Mesendoderm (in vitro differentiated cells): ENCODE measurements at regions not wholly inside any gene's neighbourhood (a gene's known extent, or its start where the extent isn't known, plus 50 kb on each side); places are given as distances from the start of the nearest gene placed in this dataset.

Source experiments
- DNase-seq: peaks from one replicate; pipeline ENCODE4 v3.0.0; 2013
- H2AK5ac ChIP-seq: 2 replicates; pipeline ENCODE4 v1.6.1; 2013; ENCODE audit warnings: low read length, inconsistent platforms
- H2BK120ac ChIP-seq: 2 replicates; pipeline ENCODE4 v1.6.1; 2013; ENCODE audit warnings: low read depth, mild to moderate bottlenecking, low read length, moderate library complexity, mixed read lengths
- H2BK15ac ChIP-seq: replicated peaks from 2 replicates; pipeline ENCODE4 v1.6.1; 2013; ENCODE audit warnings: low read depth, mild to moderate bottlenecking, moderate library complexity
- H2BK5ac ChIP-seq: 2 replicates; pipeline ENCODE4 v1.6.1; 2013; ENCODE audit warnings: low read length, inconsistent platforms
- H3K18ac ChIP-seq: 2 replicates; pipeline ENCODE4 v1.6.1; 2013; ENCODE audit warnings: mild to moderate bottlenecking, low read length, mixed read lengths
- H3K23ac ChIP-seq: one replicate; pipeline ENCODE4 v1.6.1; 2013; ENCODE audit warnings: low read length
- H3K27ac ChIP-seq: 2 replicates; pipeline ENCODE4 v1.5.1; 2013; ENCODE audit warnings: low read depth, mild to moderate bottlenecking, inconsistent platforms, low read length, moderate library complexity
- H3K27me3 ChIP-seq: 2 replicates; pipeline ENCODE4 v1.6.1; 2013; ENCODE audit warnings: low read length, control low read depth, mild to moderate bottlenecking, inconsistent platforms; ENCODE audit not compliant: insufficient read depth, poor library complexity
- H3K36me3 ChIP-seq: 2 replicates; pipeline ENCODE4 v1.6.1; 2013; ENCODE audit warnings: low read length, inconsistent platforms; ENCODE audit not compliant: control insufficient read depth, insufficient read depth
- H3K4ac ChIP-seq: one replicate; pipeline ENCODE4 v1.6.1; 2013; ENCODE audit warnings: low read depth, mild to moderate bottlenecking, low read length, moderate library complexity
- H3K4me1 ChIP-seq: 2 replicates; pipeline ENCODE4 v1.6.1; 2013; ENCODE audit warnings: low read depth, low read length, inconsistent platforms; ENCODE audit not compliant: control insufficient read depth
- H3K4me2 ChIP-seq: 2 replicates; pipeline ENCODE4 v1.6.1; 2013; ENCODE audit warnings: low read length
- H3K4me3 ChIP-seq: 2 replicates; pipeline ENCODE4 v1.5.1; 2013; ENCODE audit warnings: mild to moderate bottlenecking, low read length
- H3K56ac ChIP-seq: one replicate; pipeline ENCODE4 v1.6.1; 2013; ENCODE audit warnings: low read length
- H3K79me1 ChIP-seq: 2 replicates; pipeline ENCODE4 v1.6.1; 2013; ENCODE audit warnings: low read length, inconsistent platforms
- H3K79me2 ChIP-seq: 2 replicates; pipeline ENCODE4 v1.6.1; 2013; ENCODE audit warnings: mild to moderate bottlenecking, low read length; ENCODE audit not compliant: control insufficient read depth, insufficient read depth
- H3K9ac ChIP-seq: 2 replicates; pipeline ENCODE4 v1.6.1; 2013; ENCODE audit warnings: low read length, inconsistent platforms
- H4K5ac ChIP-seq: one replicate; pipeline ENCODE4 v1.6.1; 2013; ENCODE audit warnings: low read length
- H4K8ac ChIP-seq: one replicate; pipeline ENCODE4 v1.6.1; 2013; ENCODE audit warnings: low read depth, mild to moderate bottlenecking, control low read depth, low read length, moderate library complexity
- WGBS: extraction: QIAGEN DNeasy Blood & Tissue Kit; methylation state at CpG from one replicate; pipeline ENCODE4 v1.1.7; 2013; ENCODE audit warnings: low lambda C conversion rate, missing lambda C conversion rate; ENCODE audit not compliant: insufficient coverage; ENCODE audit errors: extremely low coverage; 5-methylcytosine and 5-hydroxymethylcytosine counted together

- no peak overlapping the region for H2BK15ac ChIP-seq
- no peak overlapping the region for H4K5ac ChIP-seq
- H3K27ac ChIP-seq = no peak overlapping the region
- no peak overlapping the region for H3K4me3 ChIP-seq
- peak; percentile 94 for DNase-seq
- no peak overlapping the region for H3K56ac ChIP-seq
- H4K8ac ChIP-seq = no peak overlapping the region
- H3K18ac ChIP-seq = no peak overlapping the region
- H3K4ac ChIP-seq = no peak overlapping the region
- no peak overlapping the region for H3K4me2 ChIP-seq
- no peaks in the 10 kb centered on the region for H3K36me3 ChIP-seq
- H3K79me2 ChIP-seq = no peaks in the 10 kb centered on the region
- H3K79me1 ChIP-seq = no peaks in the 10 kb centered on the region
- no peak overlapping the region for H3K23ac ChIP-seq
- H3K9ac ChIP-seq = no peak overlapping the region
- no peaks in the 10 kb centered on the region for H3K4me1 ChIP-seq
- H3K27me3 ChIP-seq = no peaks in the 10 kb centered on the region
- H2AK5ac ChIP-seq = no peak overlapping the region
- H2BK120ac ChIP-seq = no peak overlapping the region
- H2BK5ac ChIP-seq = no peak overlapping the region
- no CpG with 5 or more reads among the region's 1 CpG for WGBS
These were observed 421.3 kb downstream of the FAT4 start for GRCh38 chr4:125736057-125736456.

- DNase-seq = peak; percentile 75
- no CpG with 5 or more reads among the region's 2 CpGs for WGBS
These were observed 425.0 kb downstream of the FAT4 start for GRCh38 chr4:125739760-125740159.

DNA sequence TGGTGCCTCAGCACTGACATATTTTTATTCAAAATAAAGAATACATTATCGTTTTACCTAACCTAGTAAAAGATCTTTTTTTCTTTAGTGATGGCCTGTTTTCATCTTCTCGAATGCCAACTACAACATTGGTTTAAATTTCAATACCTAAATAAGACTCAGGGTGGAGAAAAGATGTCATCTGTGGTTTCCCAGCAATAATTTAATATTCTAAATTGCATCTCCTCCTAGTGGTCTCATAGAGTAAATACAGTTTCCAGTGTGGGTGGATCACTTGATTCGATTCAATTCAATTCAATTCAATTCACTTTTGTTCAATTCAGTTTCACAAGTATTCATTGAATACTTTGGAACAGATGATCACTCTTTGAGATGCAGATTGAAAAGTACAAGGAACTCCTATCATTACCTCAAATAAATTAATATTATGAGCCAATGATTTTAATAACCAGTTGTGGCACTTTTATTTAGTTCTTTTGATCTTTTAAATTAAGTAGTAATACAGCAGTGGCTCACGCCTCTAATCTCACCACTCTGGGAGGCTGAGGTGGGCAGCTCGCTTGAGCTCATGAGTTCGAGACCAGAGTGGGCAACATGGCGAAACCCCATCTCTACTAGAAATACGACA, 427.2 kb downstream of the FAT4 start:
- Histone ChIP-seq H3K79me1 (no peaks in the 10 kb centered on the region), H3K56ac (no peak overlapping the region), H3K4me1 (no peaks in the 10 kb centered on the region), H3K23ac (no peak overlapping the region), H3K79me2 (no peaks in the 10 kb centered on the region), H3K27me3 (no peaks in the 10 kb centered on the region), H3K18ac (no peak overlapping the region), H4K8ac (no peak overlapping the region), H3K4me3 (no peak overlapping the region), H3K4me2 (no peak overlapping the region), H2AK5ac (no peak overlapping the region), H3K4ac (no peak overlapping the region), H3K36me3 (no peaks in the 10 kb centered on the region), H3K9ac (no peak overlapping the region), H2BK5ac (no peak overlapping the region), H3K27ac (no peak overlapping the region), H4K5ac (no peak overlapping the region), H2BK15ac (peak overlapping the region; percentile 85), H2BK120ac (no peak overlapping the region)
- DNase-seq = no peak
- whole genome bisulfite sequencing = no CpG with 5 or more reads among the region's 8 CpGs

More at GRCh38 chr4:125739760-125740159, 425.0 kb downstream of the FAT4 start:
- no peaks in the 10 kb centered on the region for H3K36me3 ChIP-seq
- H2AK5ac ChIP-seq = no peak overlapping the region
- no peak overlapping the region for H3K4me3 ChIP-seq
- no peak overlapping the region for H2BK120ac ChIP-seq
- no peaks in the 10 kb centered on the region for H3K79me2 ChIP-seq
- H3K4ac ChIP-seq = no peak overlapping the region
- H3K9ac ChIP-seq = no peak overlapping the region
- H4K5ac ChIP-seq = no peak overlapping the region
- H3K4me2 ChIP-seq = no peak overlapping the region
- no peak overlapping the region for H3K27ac ChIP-seq
- no peak overlapping the region for H4K8ac ChIP-seq
- no peaks in the 10 kb centered on the region for H3K79me1 ChIP-seq
- H2BK5ac ChIP-seq = no peak overlapping the region
- H2BK15ac ChIP-seq = no peak overlapping the region
- no peak overlapping the region for H3K56ac ChIP-seq
- H3K23ac ChIP-seq = no peak overlapping the region
- H3K27me3 ChIP-seq = no peaks in the 10 kb centered on the region
- H3K18ac ChIP-seq = no peak overlapping the region
- H3K4me1 ChIP-seq = no peaks in the 10 kb centered on the region

DNA sequence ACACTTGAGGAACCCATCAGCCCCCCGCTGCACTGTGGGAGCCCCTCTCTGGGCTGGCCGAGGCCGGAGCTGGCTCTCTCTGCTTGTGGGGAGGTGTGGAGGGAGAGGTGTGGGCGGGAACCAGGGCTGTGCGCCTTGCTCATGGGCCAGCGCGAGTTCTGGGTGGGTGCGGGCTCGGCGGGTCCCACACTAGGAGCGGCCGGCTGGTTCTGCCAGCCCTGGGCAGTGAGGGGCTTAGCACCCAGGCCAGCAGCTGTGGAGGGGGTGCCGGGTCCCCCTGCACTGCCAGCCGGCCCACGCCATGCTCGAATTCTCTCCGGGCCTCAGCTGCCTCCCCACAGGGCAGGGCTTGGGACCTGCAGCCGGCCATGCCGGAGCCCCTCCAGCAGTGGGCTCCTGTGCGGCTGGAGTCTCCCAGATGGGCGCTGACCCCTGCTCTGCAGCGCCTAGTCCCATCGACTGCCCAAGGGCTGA, 430.2 kb downstream of the FAT4 start:
- H3K9ac ChIP-seq = no peak overlapping the region
- H3K4me1 ChIP-seq = no peaks in the 10 kb centered on the region
- H3K23ac ChIP-seq = no peak overlapping the region
- H2BK120ac ChIP-seq = no peak overlapping the region
- no peak overlapping the region for H4K8ac ChIP-seq
- no peak overlapping the region for H3K27ac ChIP-seq
- no peak overlapping the region for H3K4me2 ChIP-seq
- no peak overlapping the region for H2BK5ac ChIP-seq
- H2BK15ac ChIP-seq = no peak overlapping the region
- H3K56ac ChIP-seq = no peak overlapping the region
- H3K27me3 ChIP-seq = no peaks in the 10 kb centered on the region
- no peak overlapping the region for H2AK5ac ChIP-seq
- H3K4me3 ChIP-seq = no peak overlapping the region
- no CpG with 5 or more reads among the region's 23 CpGs for WGBS
- no peak overlapping the region for H3K18ac ChIP-seq
- DNase-seq = no peak
- no peaks in the 10 kb centered on the region for H3K79me2 ChIP-seq
- H3K4ac ChIP-seq = no peak overlapping the region
- no peaks in the 10 kb centered on the region for H3K36me3 ChIP-seq
- H3K79me1 ChIP-seq = no peaks in the 10 kb centered on the region
- no peak overlapping the region for H4K5ac ChIP-seq

- H3K56ac ChIP-seq = no peak overlapping the region
- H3K4me1 ChIP-seq = no peaks in the 10 kb centered on the region
- no peak overlapping the region for H4K5ac ChIP-seq
- no peak overlapping the region for H3K4me3 ChIP-seq
- H3K36me3 ChIP-seq = no peaks in the 10 kb centered on the region
- no peak overlapping the region for H3K23ac ChIP-seq
- no peak overlapping the region for H3K4ac ChIP-seq
- no peaks in the 10 kb centered on the region for H3K79me2 ChIP-seq
- H3K18ac ChIP-seq = no peak overlapping the region
- H3K9ac ChIP-seq = no peak overlapping the region
- no peaks in the 10 kb centered on the region for H3K27me3 ChIP-seq
- no peak for DNase-seq
- H3K4me2 ChIP-seq = no peak overlapping the region
- H2AK5ac ChIP-seq = no peak overlapping the region
- no peak overlapping the region for H3K27ac ChIP-seq
- H4K8ac ChIP-seq = no peak overlapping the region
- no peaks in the 10 kb centered on the region for H3K79me1 ChIP-seq
- H2BK120ac ChIP-seq = no peak overlapping the region
- H2BK5ac ChIP-seq = no peak overlapping the region
- H2BK15ac ChIP-seq = no peak overlapping the region
These were observed 434.6 kb downstream of the FAT4 start for GRCh38 chr4:125749354-125749753.

GRCh38 chr4:125750399-125750798, 435.6 kb downstream of the FAT4 start:
- Histone ChIP-seq H3K4me3 (no peak overlapping the region), H3K23ac (no peak overlapping the region), H3K9ac (no peak overlapping the region), H3K36me3 (no peaks in the 10 kb centered on the region), H3K18ac (no peak overlapping the region), H3K4me2 (no peak overlapping the region), H3K56ac (no peak overlapping the region), H2BK120ac (no peak overlapping the region), H4K8ac (no peak overlapping the region), H3K27ac (no peak overlapping the region), H3K79me2 (no peaks in the 10 kb centered on the region), H2AK5ac (no peak overlapping the region), H2BK5ac (no peak overlapping the region), H3K79me1 (no peaks in the 10 kb centered on the region), H3K4me1 (no peaks in the 10 kb centered on the region), H3K4ac (no peak overlapping the region), H4K5ac (no peak overlapping the region), H2BK15ac (no peak overlapping the region), H3K27me3 (no peaks in the 10 kb centered on the region)
- no peak for DNase-seq
- 100% methylated on average over 1 of the region's 1 CpG for WGBS
